AG10803 (cell line): ENCODE measurements at regions not wholly inside any gene's neighbourhood (a gene's known extent, or its start where the extent isn't known, plus 50 kb on each side); places are given as distances from the start of the nearest gene placed in this dataset.
"Not testable (repeated sequence)": the region's sequence is repeated elsewhere in the genome, so short reads cannot be mapped to it uniquely, and the experiment has no call there.

ENCODE experiments used
- DNase-seq: peaks from one replicate; pipeline ENCODE4 v3.0.0; 2010; ENCODE audit warnings: low read depth
- H3K4me3 ChIP-seq: 2 replicates; pipeline ENCODE4 v1.5.1; 2011; ENCODE audit warnings: mild to moderate bottlenecking, low read length, control low read depth
- TF ChIP-seq, protein P1 (sequence below): conservative IDR thresholded peaks from 2 replicates; pipeline ENCODE4 v1.5.1; 2011; ENCODE audit warnings: mild to moderate bottlenecking, low read length, control low read depth, inconsistent platforms

DNA sequence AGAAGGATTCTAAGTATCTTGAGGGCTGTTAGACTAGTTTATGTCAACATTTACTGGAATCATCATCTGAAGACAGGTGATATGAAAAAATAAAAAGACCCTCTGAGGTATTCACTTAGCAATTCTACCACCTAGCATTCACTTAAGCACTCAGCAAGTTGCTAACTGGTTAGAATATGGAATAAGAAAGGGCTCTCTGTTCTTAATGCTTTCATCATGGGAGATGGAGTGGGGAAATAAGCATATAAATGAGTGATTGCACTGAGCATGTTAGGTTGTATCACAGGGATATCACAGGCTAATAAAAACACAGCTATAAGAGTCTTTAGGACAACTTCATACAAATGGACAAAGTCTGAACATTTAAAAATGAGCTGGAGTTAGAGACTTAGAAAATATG lies 1238.8 kb downstream of the CDH11 start:
- TF ChIP-seq, protein P1, sequence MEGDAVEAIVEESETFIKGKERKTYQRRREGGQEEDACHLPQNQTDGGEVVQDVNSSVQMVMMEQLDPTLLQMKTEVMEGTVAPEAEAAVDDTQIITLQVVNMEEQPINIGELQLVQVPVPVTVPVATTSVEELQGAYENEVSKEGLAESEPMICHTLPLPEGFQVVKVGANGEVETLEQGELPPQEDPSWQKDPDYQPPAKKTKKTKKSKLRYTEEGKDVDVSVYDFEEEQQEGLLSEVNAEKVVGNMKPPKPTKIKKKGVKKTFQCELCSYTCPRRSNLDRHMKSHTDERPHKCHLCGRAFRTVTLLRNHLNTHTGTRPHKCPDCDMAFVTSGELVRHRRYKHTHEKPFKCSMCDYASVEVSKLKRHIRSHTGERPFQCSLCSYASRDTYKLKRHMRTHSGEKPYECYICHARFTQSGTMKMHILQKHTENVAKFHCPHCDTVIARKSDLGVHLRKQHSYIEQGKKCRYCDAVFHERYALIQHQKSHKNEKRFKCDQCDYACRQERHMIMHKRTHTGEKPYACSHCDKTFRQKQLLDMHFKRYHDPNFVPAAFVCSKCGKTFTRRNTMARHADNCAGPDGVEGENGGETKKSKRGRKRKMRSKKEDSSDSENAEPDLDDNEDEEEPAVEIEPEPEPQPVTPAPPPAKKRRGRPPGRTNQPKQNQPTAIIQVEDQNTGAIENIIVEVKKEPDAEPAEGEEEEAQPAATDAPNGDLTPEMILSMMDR, result no peak
- DNase-seq, result no peak

DNA sequence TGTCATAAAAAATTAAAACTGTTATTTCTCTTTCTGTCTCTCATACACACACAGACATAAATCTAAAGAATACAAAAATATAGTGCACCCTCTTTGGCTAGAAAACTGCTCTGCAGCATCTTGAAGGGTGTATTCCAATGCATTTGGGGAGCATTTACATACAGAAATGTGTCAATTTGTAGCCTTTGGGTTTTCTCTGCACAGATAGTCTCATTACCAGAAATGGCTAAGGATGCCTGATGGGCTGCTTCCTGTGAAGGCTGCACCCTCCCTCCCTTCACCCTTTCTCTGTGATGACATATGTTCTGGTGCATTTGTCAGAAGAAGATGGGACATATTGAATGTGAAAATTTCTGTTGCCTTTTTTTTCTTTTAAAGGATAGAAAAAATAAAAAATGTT lies 1239.3 kb downstream of the CDH11 start:
- TF ChIP-seq, protein P1, result no peak
- DNase-seq, result no peak
- H3K4me3 ChIP-seq, result no peak overlapping the region

More for the DNA sequence above, 1238.8 kb downstream of the CDH11 start:
- H3K4me3 ChIP-seq, result no peak overlapping the region

DNA sequence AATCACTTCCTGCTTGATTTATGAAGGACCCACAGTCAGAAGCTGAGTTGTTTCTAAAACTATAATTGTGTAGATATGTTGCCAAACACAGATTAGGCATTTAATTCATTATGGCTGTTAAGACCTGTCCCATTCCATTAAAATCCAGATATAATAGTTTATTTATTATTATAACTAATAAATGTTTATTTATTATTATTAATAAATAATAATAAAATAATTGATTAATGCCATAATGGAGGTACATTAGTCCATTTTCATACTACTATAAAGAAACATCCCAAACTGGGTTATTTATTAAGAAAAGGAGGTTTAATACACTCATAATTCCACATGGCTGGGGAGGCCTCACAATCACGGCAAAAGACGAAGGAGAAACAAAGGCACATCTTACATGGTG lies 1240.9 kb downstream of the CDH11 start:
- no peak overlapping the region for H3K4me3 ChIP-seq
- no peak for DNase-seq
- TF ChIP-seq, protein P1, result no peak

DNA sequence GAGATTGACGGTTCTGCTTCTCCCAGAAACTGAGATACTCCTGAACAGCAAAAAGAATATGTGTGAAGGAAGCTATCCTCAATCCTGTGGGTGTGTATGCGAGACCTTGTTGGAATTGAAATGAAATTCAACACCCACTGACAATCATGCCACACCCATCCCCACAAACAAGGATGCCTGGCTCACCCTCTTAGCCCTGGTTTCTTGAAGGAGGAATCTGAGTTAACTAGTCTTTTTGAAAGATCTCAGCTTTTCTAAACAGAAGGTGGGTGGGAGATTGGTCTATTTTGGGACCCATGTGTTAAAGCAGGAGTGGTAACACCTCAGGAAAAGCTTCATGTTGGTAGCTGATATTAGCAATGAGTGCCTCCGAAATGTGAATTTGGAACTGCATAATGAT lies 1244.5 kb downstream of the CDH11 start:
- TF ChIP-seq, protein P1, result no peak
- no peak for DNase-seq
- H3K4me3 ChIP-seq, result no peak overlapping the region

DNA sequence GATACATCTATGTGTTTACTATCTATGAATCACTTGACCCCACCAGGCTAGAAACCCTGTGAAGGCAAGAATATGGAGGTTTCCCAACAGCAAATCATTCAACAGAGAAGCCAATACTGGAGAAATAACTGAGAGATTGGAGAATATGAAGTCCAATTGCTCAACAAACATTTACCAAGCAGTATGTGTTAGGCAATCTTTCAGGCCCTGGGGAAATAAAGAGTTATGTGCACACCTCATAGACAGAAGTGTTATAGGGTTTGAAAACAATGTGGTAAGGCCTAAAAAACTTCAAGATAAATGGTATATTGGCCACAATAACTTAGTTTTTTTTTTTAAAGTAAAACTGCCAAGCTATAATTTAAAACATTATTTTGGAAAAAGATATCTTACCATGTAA lies 1245.8 kb downstream of the CDH11 start:
- TF ChIP-seq, protein P1, result no peak
- peak; percentile 3 for DNase-seq
- H3K4me3 ChIP-seq, result no peak overlapping the region

DNA sequence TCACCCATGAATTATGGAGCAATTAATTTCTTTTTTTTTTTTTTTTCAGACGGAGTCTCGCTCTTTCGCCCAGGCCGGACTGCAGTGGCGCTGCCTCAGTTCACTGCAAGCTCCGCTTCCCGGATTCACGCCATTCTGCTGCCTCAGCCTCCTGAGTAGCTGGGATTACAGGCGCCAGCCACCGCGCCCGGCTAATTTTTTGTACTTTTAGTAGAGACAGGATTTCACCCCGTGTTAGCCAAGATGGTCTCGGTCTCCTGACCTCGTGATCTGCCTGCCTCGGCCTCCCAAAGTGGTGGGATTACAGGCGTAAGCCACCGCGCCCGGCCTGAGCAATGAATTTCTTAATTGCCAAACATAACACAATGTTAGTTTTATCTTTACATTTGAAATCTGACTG lies 1261.2 kb downstream of the CDH11 start:
- not testable (repeated sequence) for H3K4me3 ChIP-seq, DNase-seq

DNA sequence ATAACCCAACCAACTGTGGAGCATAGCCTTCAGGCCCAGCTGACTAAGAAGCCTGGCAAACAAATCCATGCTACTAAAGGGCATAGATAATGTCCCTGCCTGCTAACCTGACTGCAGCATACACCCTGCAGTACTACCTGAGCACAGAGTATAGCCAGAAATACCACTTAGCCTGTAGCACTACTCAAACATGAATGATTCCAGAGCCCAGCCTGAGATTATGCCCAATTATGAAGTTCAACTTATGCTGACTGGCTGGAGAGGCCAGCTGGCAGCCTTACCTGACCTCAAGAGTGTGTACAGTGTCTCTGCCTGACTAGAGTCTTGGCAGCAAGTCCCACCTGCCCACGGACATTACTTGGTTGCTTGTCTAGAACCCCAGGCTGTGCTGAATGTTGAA lies 1265.3 kb downstream of the CDH11 start:
- no peak overlapping the region for H3K4me3 ChIP-seq
- DNase-seq, result no peak
- TF ChIP-seq, protein P1, result no peak

DNA sequence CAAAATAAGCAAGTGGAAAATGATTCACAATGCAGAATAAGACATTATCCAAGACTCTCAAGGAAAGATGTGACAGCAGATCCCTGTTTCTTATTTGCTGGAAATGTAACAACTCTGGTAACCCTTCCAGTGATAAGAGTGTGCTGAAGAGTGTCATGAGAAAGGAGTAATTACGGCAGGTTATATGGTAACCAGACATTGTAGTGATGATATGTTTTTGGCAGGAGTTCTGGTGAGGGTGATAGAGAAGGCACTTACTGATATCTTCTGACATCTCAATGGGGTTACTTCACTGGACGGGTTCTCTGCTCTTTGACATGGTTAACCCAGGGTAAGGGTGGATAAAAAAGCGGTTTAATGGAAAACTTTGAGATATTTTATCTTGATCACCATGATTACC lies 1270.9 kb downstream of the CDH11 start:
- DNase-seq, result no peak
- TF ChIP-seq, protein P1, result no peak

More for the DNA sequence above, 1270.9 kb downstream of the CDH11 start:
- no peak overlapping the region for H3K4me3 ChIP-seq
